ENCODE measurements at regions not wholly inside any gene's neighbourhood (a gene's known extent, or its start where the extent isn't known, plus 50 kb on each side); places are given as distances from the start of the nearest gene placed in this dataset.

- no peak for DNase-seq
These were observed 263.4 kb downstream of the HHIPL2 start for GRCh38 chr1:222284466-222284865.

GRCh38 chr1:222283147-222283768 is 264.6 kb downstream of the HHIPL2 start:
- no peak for DNase-seq

DNA sequence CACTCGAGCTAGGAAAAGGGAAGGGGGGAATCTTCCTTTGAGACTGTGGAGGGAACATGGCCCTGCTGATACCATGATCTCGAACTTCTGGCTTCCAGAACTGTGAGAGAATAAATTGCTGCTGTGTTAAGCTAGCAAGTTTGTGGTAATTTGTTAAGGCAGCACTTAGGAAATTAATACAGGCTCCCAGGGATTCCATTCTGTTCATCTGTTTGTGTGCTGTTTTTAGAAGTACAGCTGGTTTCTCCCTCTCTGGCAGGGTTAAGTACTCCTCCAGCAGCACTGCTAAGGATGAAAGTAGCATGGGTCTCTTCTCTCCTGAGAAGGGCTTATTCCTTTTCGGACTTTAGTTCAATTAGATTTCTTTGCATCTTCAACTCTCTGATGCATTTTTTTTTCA is 268.3 kb downstream of the HHIPL2 start:
- DNase-seq, result no peak

- no peak for DNase-seq
These were observed 269.4 kb downstream of the HHIPL2 start for GRCh38 chr1:222278501-222278900.

DNA sequence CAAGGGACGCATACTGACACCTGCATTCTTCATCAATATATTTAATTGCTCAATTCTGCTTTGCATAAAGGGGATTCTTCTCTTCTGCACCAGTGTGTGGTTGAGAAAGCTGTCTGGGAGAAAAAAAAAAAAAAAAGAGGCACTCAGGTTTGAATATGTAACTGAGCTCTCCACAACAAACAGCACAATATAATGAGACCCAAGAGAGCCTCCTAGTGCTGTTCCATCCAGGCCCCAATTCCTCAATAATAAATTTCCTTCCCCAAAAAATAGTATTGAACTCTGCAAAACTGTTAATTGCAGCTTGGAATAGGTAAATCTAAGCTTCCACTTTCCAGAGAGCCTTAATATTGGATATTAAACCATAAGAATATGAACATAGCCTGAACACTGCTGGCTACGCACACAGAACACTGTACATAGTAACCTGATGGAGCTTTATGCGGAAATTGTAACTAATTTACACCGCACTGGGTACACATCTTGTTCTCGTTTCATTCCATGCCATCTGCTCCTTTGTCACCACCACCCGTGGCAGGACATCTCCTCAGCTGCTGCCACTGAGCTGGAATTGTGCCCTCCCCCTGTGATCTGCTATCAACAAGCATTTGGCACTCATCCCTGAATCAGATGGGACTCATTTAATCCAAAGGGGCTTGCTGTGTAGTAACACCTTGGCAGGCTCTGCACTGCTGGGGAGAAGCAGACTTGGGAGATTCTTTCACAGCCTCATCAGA is 272.0 kb downstream of the HHIPL2 start:
- no peak for DNase-seq

- no peak for DNase-seq
These were observed 272.7 kb downstream of the HHIPL2 start for GRCh38 chr1:222275001-222275728.

- DNase-seq, result no peak
These were observed 281.4 kb downstream of the HHIPL2 start for GRCh38 chr1:222266223-222267196.

DNA sequence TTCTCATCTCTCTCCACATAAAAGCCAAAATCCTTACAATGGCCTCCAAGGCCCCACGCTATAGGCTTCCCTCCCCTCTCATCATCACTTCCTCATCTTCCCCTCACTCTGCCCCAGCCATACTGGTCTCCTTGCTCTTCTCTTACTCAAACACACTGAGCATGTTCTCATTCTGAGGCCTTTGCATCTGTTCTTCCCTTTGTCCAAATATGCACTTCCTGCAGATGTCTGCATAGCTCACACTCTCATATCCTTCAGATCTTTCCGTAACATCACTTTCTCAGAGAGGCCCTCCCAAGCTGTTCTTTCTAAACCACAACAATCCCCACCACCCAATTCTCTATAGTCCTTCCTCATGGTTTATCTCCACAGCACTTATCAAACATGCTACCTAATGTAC is 284.1 kb downstream of the HHIPL2 start:
- no peak for DNase-seq

- no peak for DNase-seq
These were observed 290.9 kb downstream of the HHIPL2 start for GRCh38 chr1:222257027-222257426.

DNA sequence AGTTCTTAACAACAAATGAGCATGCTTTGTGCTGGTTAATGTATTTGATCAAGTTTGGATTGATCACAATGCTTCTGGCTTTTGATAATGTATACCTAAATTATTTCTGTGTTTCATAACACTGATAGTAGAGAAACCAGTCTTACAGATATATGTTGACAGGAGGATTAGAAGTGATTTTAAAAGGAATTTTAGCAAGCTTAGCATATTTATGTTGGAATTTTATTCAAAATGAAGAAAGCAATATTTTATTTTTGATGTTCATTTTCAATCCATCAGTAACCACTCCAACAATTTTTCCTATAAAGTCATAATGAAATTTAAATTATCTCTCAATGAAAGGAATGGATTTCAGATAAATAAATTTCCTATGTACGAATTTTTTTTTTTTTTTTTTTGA is 291.8 kb downstream of the HHIPL2 start:
- DNase-seq, result no peak

DNA sequence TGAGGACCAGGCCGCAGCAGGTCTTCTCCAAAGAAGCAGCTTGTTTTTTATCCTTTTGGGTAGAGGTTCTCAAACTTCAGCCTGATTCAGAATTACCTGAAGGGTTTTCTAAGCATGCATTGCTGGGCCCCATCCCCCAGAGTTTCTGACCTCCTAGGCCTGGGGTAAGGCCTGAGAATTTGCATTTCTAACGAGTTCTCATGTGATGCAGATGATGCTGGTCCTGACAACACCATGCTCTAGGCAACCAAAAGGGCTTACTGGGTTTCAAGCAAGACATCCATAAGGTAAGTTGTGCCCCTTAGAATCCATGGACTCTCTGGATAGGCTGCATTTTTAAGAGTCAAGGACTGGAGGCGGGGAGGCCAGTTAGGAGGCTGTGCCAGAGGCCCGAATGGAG is 295.1 kb downstream of the HHIPL2 start:
- no peak for DNase-seq

DNA sequence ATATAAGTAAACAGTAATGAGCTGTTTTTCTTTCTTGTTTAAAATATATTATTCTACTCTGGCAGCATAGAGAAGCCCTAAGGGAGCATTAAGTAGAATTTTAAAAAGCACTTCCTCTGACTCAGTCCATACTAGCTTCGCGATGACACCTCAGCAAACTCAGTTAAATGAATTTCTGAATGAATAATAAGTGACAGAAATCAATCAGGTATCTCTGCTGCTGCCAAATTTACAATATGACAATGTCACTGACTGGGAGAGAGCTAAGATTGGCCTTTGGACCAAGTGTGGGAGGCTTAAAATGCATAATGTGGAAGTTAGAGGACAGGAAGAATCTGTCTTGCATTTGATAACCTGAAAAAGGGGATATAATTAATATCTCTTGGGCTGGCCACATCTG is 296.1 kb downstream of the HHIPL2 start:
- DNase-seq, result no peak

GRCh38 chr1:222250376-222250775 is 297.5 kb downstream of the HHIPL2 start:
- no peak for DNase-seq

DNA sequence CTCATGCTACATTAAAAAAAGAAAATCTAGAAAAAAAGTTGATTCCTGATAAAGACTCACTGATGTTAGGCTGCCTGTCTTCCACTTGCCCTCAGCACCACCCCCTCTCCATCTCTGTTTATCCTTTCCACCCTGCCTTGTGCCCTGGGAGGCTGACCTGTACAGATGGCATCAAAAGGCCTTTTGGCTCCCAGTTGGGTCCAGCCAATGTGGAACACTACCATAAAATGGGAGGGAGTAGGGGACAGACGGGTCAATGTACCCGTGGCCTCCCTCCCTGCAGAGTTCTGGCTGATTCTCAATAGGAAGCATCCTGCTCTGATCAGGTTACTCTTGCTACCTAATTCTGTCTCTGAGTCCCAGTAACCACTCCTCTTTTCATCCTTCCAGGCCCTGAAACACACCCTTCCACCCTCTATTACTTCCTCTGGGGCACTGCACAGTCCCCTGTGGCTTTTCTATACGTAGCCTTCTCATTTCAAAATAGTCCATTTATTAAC is 300.0 kb downstream of the HHIPL2 start:
- DNase-seq, result no peak

- no peak for DNase-seq
These were observed 300.8 kb downstream of the HHIPL2 start for GRCh38 chr1:222247081-222247480.

DNA sequence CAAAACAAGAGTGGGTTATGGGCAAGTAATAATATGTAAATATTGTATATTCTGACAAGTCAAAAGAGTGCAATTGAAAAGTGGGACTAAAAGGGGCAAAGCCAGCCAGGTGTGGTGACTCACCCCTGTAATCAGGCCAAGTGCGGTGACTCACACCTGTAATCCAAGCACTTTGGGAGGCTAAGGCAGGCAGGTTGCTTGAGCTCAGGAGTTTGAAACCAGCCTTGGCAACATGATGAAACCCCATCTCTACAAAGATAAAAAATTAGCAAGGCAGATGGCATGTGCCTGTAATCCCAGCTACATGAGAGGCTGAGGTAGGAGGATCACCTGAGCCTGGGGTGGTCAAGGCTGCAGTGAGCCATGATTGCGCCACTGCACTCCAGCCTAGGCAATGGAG is 304.0 kb downstream of the HHIPL2 start:
- DNase-seq, result no peak

GRCh38 chr1:222242492-222242891 is 305.4 kb downstream of the HHIPL2 start:
- no peak for DNase-seq

- no peak for DNase-seq
These were observed 306.5 kb downstream of the HHIPL2 start for GRCh38 chr1:222241410-222241809.

DNA sequence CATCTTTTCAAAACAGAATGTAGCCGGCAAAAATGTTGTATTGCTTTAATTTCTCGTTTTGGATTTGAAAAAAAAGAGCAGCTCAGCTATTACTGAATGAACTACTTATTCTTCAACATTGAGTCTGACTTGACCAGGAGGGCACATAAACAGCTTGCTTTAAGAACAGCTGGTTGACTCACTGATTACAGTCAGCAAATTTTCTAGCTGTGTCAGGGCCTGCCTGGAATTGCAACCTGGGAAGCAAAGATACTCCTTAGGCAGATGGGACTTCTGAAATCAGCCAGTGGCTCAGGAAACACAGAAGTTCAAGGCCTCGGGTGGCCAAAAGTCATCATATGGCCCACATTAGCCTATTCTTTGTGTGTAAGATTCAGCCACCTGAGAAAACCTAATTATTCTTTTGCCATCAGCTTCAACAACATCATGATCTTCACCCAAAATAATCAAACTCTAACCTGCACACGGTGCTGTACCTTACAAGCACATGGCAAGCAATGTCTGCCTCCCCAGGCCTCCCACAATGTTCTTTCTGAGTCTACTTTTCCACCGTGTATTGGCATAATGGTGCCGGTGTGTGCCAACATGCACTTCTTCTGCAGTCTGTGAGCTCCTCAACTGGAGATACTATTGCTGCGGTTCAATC is 307.2 kb downstream of the HHIPL2 start:
- DNase-seq, result no peak

GRCh38 chr1:222239130-222239529 is 308.8 kb downstream of the HHIPL2 start:
- no peak for DNase-seq

DNA sequence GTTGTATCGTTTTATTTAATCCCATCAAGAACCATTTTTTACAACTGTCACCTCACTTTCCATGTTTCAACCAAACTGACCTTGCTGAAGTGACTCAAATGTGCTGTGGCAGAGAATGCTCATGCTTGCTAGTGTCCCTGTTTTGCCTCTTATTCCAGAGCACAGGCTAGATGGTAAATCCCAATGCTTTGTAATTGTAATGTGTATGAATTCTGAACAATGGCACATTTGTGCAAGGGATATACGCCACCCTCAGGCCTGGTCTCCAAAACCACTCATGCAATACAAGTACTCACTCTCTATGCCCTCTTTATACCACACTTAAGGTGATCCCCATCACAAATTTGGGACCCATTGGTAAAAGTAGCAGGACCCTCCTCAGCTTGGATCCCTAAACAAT is 313.6 kb downstream of the HHIPL2 start:
- DNase-seq, result no peak

Measured in CD4-positive, alpha-beta T cell treated with Interferon gamma for 1 hour (primary cell).